GM19463 (cell line): ENCODE measurements at regions not wholly inside any gene's neighbourhood (a gene's known extent, or its start where the extent isn't known, plus 50 kb on each side); places are given as distances from the start of the nearest gene placed in this dataset.
"Not testable (repeated sequence)": the region's sequence is repeated elsewhere in the genome, so short reads cannot be mapped to it uniquely, and the experiment has no call there.

Experiments used
- ATAC-seq: cut with Tn5 transposase; IDR thresholded peaks from one replicate; pipeline ENCODE4 v1.9.1; 2021; ENCODE audit warnings: mild to moderate bottlenecking, moderate library complexity; ENCODE audit not compliant: unreplicated experiment

- no peak for ATAC-seq
Observed at GRCh38 chrX:7409866-7410265, 261.9 kb upstream of the PUDP start.

GRCh38 chrX:7399373-7399772 lies 251.4 kb upstream of the PUDP start:
- no peak for ATAC-seq

- no peak for ATAC-seq
Observed at GRCh38 chrX:7390441-7390840, 242.5 kb upstream of the PUDP start.

GRCh38 chrX:7389576-7389975 lies 241.6 kb upstream of the PUDP start:
- no peak for ATAC-seq

GRCh38 chrX:7385131-7385530 lies 237.2 kb upstream of the PUDP start:
- ATAC-seq: no peak

GRCh38 chrX:7378406-7378805 lies 230.5 kb upstream of the PUDP start:
- ATAC-seq: no peak

- no peak for ATAC-seq
Observed at GRCh38 chrX:7372825-7373525, 225.0 kb upstream of the PUDP start.

- no peak for ATAC-seq
Observed at GRCh38 chrX:7362111-7362510, 214.2 kb upstream of the PUDP start.

GRCh38 chrX:7351926-7352325 lies 204.0 kb upstream of the PUDP start:
- no peak for ATAC-seq

- ATAC-seq: no peak
Observed at GRCh38 chrX:7347465-7347864, 199.5 kb upstream of the PUDP start.

- no peak for ATAC-seq
Observed at GRCh38 chrX:7346021-7346420, 198.1 kb upstream of the PUDP start.

- no peak for ATAC-seq
Observed at GRCh38 chrX:7343181-7343580, 195.2 kb upstream of the PUDP start.

- ATAC-seq: not testable (repeated sequence)
Observed at GRCh38 chrX:7335816-7336362, 187.9 kb upstream of the PUDP start.

- no peak for ATAC-seq
Observed at GRCh38 chrX:7334253-7334935, 186.4 kb upstream of the PUDP start.

GRCh38 chrX:7330971-7331746 lies 183.2 kb upstream of the PUDP start:
- no peak for ATAC-seq

- no peak for ATAC-seq
Observed at GRCh38 chrX:7330556-7330955, 182.6 kb upstream of the PUDP start.

GRCh38 chrX:7318661-7319060 lies 170.7 kb upstream of the PUDP start:
- ATAC-seq: no peak

GRCh38 chrX:7318241-7318640 lies 170.3 kb upstream of the PUDP start:
- no peak for ATAC-seq

- ATAC-seq: no peak
Observed at GRCh38 chrX:7316887-7317286, 168.9 kb upstream of the PUDP start.

- ATAC-seq: no peak
Observed at GRCh38 chrX:7316280-7316679, 168.3 kb upstream of the PUDP start.

GRCh38 chrX:7314425-7314824 lies 166.5 kb upstream of the PUDP start:
- no peak for ATAC-seq

GRCh38 chrX:7307720-7308119 lies 159.8 kb upstream of the PUDP start:
- ATAC-seq: no peak
